Liver (tissue), 8 donors: ENCODE measurements at regions not wholly inside any gene's neighbourhood (a gene's known extent, or its start where the extent isn't known, plus 50 kb on each side); places are given as distances from the start of the nearest gene placed in this dataset.

Source experiments
- DNase-seq: peaks from one replicate; pipeline ENCODE4 v3.0.0-alpha.2; 2017; ENCODE audit warnings: low spot score
- H3K27ac ChIP-seq, 2 donors: one replicate each; pipeline ENCODE4 v1.7.0; 2013; ENCODE audit warnings: inconsistent platforms in 2 of 2, low read length in 2 of 2, control low read depth in 1 of 2, low read depth in 1 of 2, mild to moderate bottlenecking in 1 of 2
- H3K27me3 ChIP-seq, 4 donors: one replicate each; pipeline versions ENCODE4 v1.6.1 to v1.7.0; 2013; ENCODE audit warnings: low read length in 3 of 4, inconsistent platforms in 1 of 4, mild to moderate bottlenecking in 1 of 4, moderate library complexity in 1 of 4; ENCODE audit not compliant: control insufficient read depth in 4 of 4, insufficient read depth in 4 of 4
- H3K36me3 ChIP-seq, 4 donors: one replicate each; pipeline versions ENCODE4 v1.6.1 to v1.7.0; 2013; ENCODE audit warnings: low read length in 3 of 4, mild to moderate bottlenecking in 3 of 4, low read depth in 1 of 4, moderate library complexity in 1 of 4; ENCODE audit not compliant: control insufficient read depth in 4 of 4, insufficient read depth in 3 of 4
- H3K4me1 ChIP-seq, 4 donors: one replicate each; pipeline versions ENCODE4 v1.6.1 to v1.7.0; 2013; ENCODE audit warnings: low read length in 3 of 4, mild to moderate bottlenecking in 3 of 4, moderate library complexity in 1 of 4; ENCODE audit not compliant: control insufficient read depth in 4 of 4, insufficient read depth in 4 of 4
- H3K4me3 ChIP-seq, 3 donors: one replicate each; pipeline versions ENCODE4 v1.6.1 to v1.7.0; 2013; ENCODE audit warnings: low read length in 3 of 3, control low read depth in 1 of 3, low read depth in 1 of 3, mild to moderate bottlenecking in 1 of 3
- H3K9ac ChIP-seq, 2 donors: one replicate each; pipeline ENCODE4 v1.7.0; 2013; ENCODE audit warnings: low read length in 2 of 2, mild to moderate bottlenecking in 2 of 2, moderate library complexity in 2 of 2, control low read depth in 1 of 2, low read depth in 1 of 2
- H3K9me3 ChIP-seq, 4 donors: one replicate each; pipeline versions ENCODE4 v1.6.1 to v1.7.0; 2013; ENCODE audit warnings: low read length in 3 of 4; ENCODE audit not compliant: control insufficient read depth in 4 of 4
- ATF3 ChIP-seq: IDR thresholded peaks from 2 replicates; pipeline ENCODE4 v1.6.1; 2016; ENCODE audit warnings: antibody characterized with exemption
- CTCF ChIP-seq: fragments of 150-350 bp; IDR thresholded peaks from 2 replicates; pipeline ENCODE4 v1.5.1; 2017; ENCODE audit warnings: improper control_type of control experiment, low read depth, low read length; ENCODE audit not compliant: missing input control
- EGR1 ChIP-seq, 2 donors: IDR thresholded peaks; 2 replicates each; pipeline ENCODE4 v1.6.1; 2016 to 2018; ENCODE audit warnings: antibody characterized with exemption in 2 of 2, low read depth in 2 of 2
- FOXA1 ChIP-seq: IDR thresholded peaks from 2 replicates; pipeline ENCODE4 v1.6.1; 2016; ENCODE audit warnings: antibody characterized with exemption
- FOXA2 ChIP-seq: IDR thresholded peaks from 2 replicates; pipeline ENCODE4 v1.6.1; 2016; ENCODE audit warnings: antibody characterized with exemption
- GABPA ChIP-seq, 2 donors: IDR thresholded peaks in 1 of 2; conservative IDR thresholded peaks in 1 of 2; 2 replicates each; pipeline ENCODE4 v1.6.1; 2016; ENCODE audit warnings: antibody characterized with exemption in 2 of 2, mild to moderate bottlenecking in 1 of 2, moderate library complexity in 1 of 2
- HNF4A ChIP-seq, 2 donors: conservative IDR thresholded peaks; 2 replicates each; pipeline ENCODE4 v1.6.1; 2016; ENCODE audit warnings: antibody characterized with exemption in 2 of 2, mild to moderate bottlenecking in 2 of 2
- HNF4G ChIP-seq: IDR thresholded peaks from 2 replicates; pipeline ENCODE4 v1.6.1; 2016; ENCODE audit warnings: antibody characterized with exemption
- JUND ChIP-seq, 2 donors: IDR thresholded peaks; 2 replicates each; pipeline ENCODE4 v1.6.1; 2016; ENCODE audit warnings: antibody characterized with exemption in 2 of 2
- MAX ChIP-seq: IDR thresholded peaks from 2 replicates; pipeline ENCODE4 v1.6.1; 2016; ENCODE audit warnings: antibody characterized with exemption
- NR2F2 ChIP-seq: IDR thresholded peaks from 2 replicates; pipeline ENCODE4 v1.6.1; 2016; ENCODE audit warnings: antibody characterized with exemption
- RAD21 ChIP-seq, 2 donors: IDR thresholded peaks; 2 replicates each; pipeline ENCODE4 v1.6.1; 2016; ENCODE audit warnings: antibody characterized with exemption in 2 of 2, mild to moderate bottlenecking in 2 of 2
- REST ChIP-seq: IDR thresholded peaks from 2 replicates; pipeline ENCODE4 v1.6.1; 2016; ENCODE audit warnings: antibody characterized with exemption, mild to moderate bottlenecking
- RXRA ChIP-seq, 2 donors: IDR thresholded peaks; 2 replicates each; pipeline ENCODE4 v1.6.1; 2017 to 2018; ENCODE audit warnings: antibody characterized with exemption in 2 of 2, mild to moderate bottlenecking in 1 of 2
- SP1 ChIP-seq: IDR thresholded peaks from 2 replicates; pipeline ENCODE4 v1.6.1; 2018; ENCODE audit warnings: antibody characterized with exemption, mild to moderate bottlenecking
- TAF1 ChIP-seq: conservative IDR thresholded peaks from 2 replicates; pipeline ENCODE4 v1.6.1; 2016; ENCODE audit warnings: antibody characterized with exemption, mild to moderate bottlenecking
- YY1 ChIP-seq: IDR thresholded peaks from 2 replicates; pipeline ENCODE4 v1.6.1; 2016; ENCODE audit warnings: antibody characterized with exemption, mild to moderate bottlenecking
- ZBTB33 ChIP-seq: IDR thresholded peaks from 2 replicates; pipeline ENCODE4 v1.6.1; 2016; ENCODE audit warnings: antibody characterized with exemption
- WGBS: extraction: QIAGEN DNeasy Blood & Tissue Kit; methylation state at CpG from one replicate; pipeline ENCODE4 v1.1.7; 2013; 5-methylcytosine and 5-hydroxymethylcytosine counted together
- donor health status: healthy.
- donor health status: healthy.
- donor health status: healthy.
- donor health status: healthy.
- donor health status: healthy.

- 69% methylated on average over 1 of the region's 1 CpG for WGBS
- Histone ChIP-seq H3K4me3 (no peak overlapping the region), H3K27me3 (no peaks in the 10 kb centered on the region), H3K9ac (no peak overlapping the region), H3K36me3 (no peaks in the 10 kb centered on the region), H3K27ac (no peak overlapping the region), H3K4me1 (no peaks in the 10 kb centered on the region), H3K9me3 (no peaks in the 10 kb centered on the region)
- TF ChIP-seq EGR1 (IDR thresholded peaks at IDR 0.05; ENCODE audit: low read depth in 2 of 2) (no peak), FOXA1 (no peak), FOXA2 (no peak), TAF1 (no peak), CTCF (no peak), HNF4G (no peak), JUND (IDR thresholded peaks at IDR 0.05) (no peak), ZBTB33 (no peak), HNF4A (conservative IDR thresholded peaks at IDR 0.05) (no peak), RXRA (IDR thresholded peaks at IDR 0.05) (no peak), REST (no peak), NR2F2 (no peak), ATF3 (no peak), RAD21 (IDR thresholded peaks at IDR 0.05) (no peak), YY1 (no peak), GABPA (IDR thresholded peaks at IDR 0.05 in 1 of 2, conservative IDR thresholded peaks at IDR 0.05 in 1 of 2) (no peak), SP1 (no peak), MAX (no peak)
- DNase-seq: no peak
Observed at GRCh38 chr2:155294358-155294757, 595.9 kb downstream of the KCNJ3 start.

GRCh38 chr2:155281907-155282306 is 583.4 kb downstream of the KCNJ3 start:
- H3K36me3 ChIP-seq: no peaks in the 10 kb centered on the region
- H3K27me3 ChIP-seq: no peaks in the 10 kb centered on the region
- no peaks in the 10 kb centered on the region for H3K4me1 ChIP-seq
- WGBS: 90% methylated on average over 7 of the region's 7 CpGs
- no peak for DNase-seq
- no peaks in the 10 kb centered on the region for H3K9me3 ChIP-seq
- H3K9ac ChIP-seq: no peak overlapping the region
- H3K4me3 ChIP-seq: no peak overlapping the region
- H3K27ac ChIP-seq: no peak overlapping the region
- no peak for TF ChIP-seq NR2F2
- no peak for TF ChIP-seq SP1
- no peak for TF ChIP-seq GABPA (IDR thresholded peaks at IDR 0.05 in 1 of 2, conservative IDR thresholded peaks at IDR 0.05 in 1 of 2)
- TF ChIP-seq ATF3: no peak
- no peak for TF ChIP-seq EGR1 (IDR thresholded peaks at IDR 0.05; ENCODE audit: low read depth in 2 of 2)
- no peak for TF ChIP-seq HNF4G
- no peak for TF ChIP-seq REST
- no peak for TF ChIP-seq TAF1
- TF ChIP-seq JUND (IDR thresholded peaks at IDR 0.05): no peak
- TF ChIP-seq CTCF: no peak
- no peak for TF ChIP-seq RAD21 (IDR thresholded peaks at IDR 0.05)
- no peak for TF ChIP-seq HNF4A (conservative IDR thresholded peaks at IDR 0.05)
